Mucosa of gallbladder (tissue), 1 donor: ENCODE measurements at regions not wholly inside any gene's neighbourhood (a gene's known extent, or its start where the extent isn't known, plus 50 kb on each side); places are given as distances from the start of the nearest gene placed in this dataset.

Experiments used
- DNase-seq: peaks from one replicate; pipeline ENCODE4 v3.0.0-alpha.2; 2020; ENCODE audit warnings: low spot score
- donor health status: DM: no; HTN: no; CAD: no.

GRCh38 chr1:199312626-199313025 lies 673.8 kb downstream of the PTPRC start:
- no peak for DNase-seq

- DNase-seq: no peak
These were observed 674.6 kb downstream of the PTPRC start for GRCh38 chr1:199313444-199313843.

GRCh38 chr1:199319341-199319740 lies 680.5 kb downstream of the PTPRC start:
- DNase-seq: no peak

GRCh38 chr1:199322278-199322677 lies 683.4 kb downstream of the PTPRC start:
- no peak for DNase-seq

GRCh38 chr1:199333180-199333579 lies 694.3 kb upstream of the NR5A2 start:
- no peak for DNase-seq

- DNase-seq: no peak
These were observed 692.0 kb upstream of the NR5A2 start for GRCh38 chr1:199335496-199335895.

GRCh38 chr1:199336745-199337640 lies 690.5 kb upstream of the NR5A2 start:
- DNase-seq: no peak

GRCh38 chr1:199338760-199339159 lies 688.8 kb upstream of the NR5A2 start:
- no peak for DNase-seq

GRCh38 chr1:199352351-199352750 lies 675.2 kb upstream of the NR5A2 start:
- no peak for DNase-seq

GRCh38 chr1:199353906-199354305 lies 673.6 kb upstream of the NR5A2 start:
- no peak for DNase-seq

- DNase-seq: no peak
These were observed 670.9 kb upstream of the NR5A2 start for GRCh38 chr1:199356561-199356960.

GRCh38 chr1:199357599-199357998 lies 669.9 kb upstream of the NR5A2 start:
- DNase-seq: no peak

GRCh38 chr1:199362996-199363395 lies 664.5 kb upstream of the NR5A2 start:
- DNase-seq: no peak

GRCh38 chr1:199373139-199373538 lies 654.4 kb upstream of the NR5A2 start:
- no peak for DNase-seq

- no peak for DNase-seq
These were observed 650.3 kb upstream of the NR5A2 start for GRCh38 chr1:199377211-199377610.

- DNase-seq: no peak
These were observed 643.7 kb upstream of the NR5A2 start for GRCh38 chr1:199383793-199384192.

GRCh38 chr1:199394856-199395255 lies 632.7 kb upstream of the NR5A2 start:
- no peak for DNase-seq

GRCh38 chr1:199396456-199396855 lies 631.1 kb upstream of the NR5A2 start:
- no peak for DNase-seq

- DNase-seq: no peak
These were observed 627.4 kb upstream of the NR5A2 start for GRCh38 chr1:199399996-199400724.

GRCh38 chr1:199403531-199404116 lies 623.9 kb upstream of the NR5A2 start:
- no peak for DNase-seq

- DNase-seq: no peak
These were observed 623.3 kb upstream of the NR5A2 start for GRCh38 chr1:199404191-199404590.

- DNase-seq: no peak
These were observed 622.5 kb upstream of the NR5A2 start for GRCh38 chr1:199404976-199405375.
